HAP-1 (cell line): ENCODE measurements at regions not wholly inside any gene's neighbourhood (a gene's known extent, or its start where the extent isn't known, plus 50 kb on each side); places are given as distances from the start of the nearest gene placed in this dataset.
"Not testable (repeated sequence)": the region's sequence is repeated elsewhere in the genome, so short reads cannot be mapped to it uniquely, and the experiment has no call there.

Source experiments
- DNase-seq, 2 experiments: peaks; one replicate each; pipeline ENCODE4 v3.0.0-alpha.2; 2016 to 2020; ENCODE audit warnings: low spot score in 2 of 2
- H3K27me3 ChIP-seq: fragments of 250-450 bp; sonication (Bioruptor Pico); 2 replicates; pipeline ENCODE4 v1.5.1; 2020; ENCODE audit warnings: low read depth, mild to moderate bottlenecking, moderate library complexity
- H3K36me3 ChIP-seq: fragments of 250-450 bp; sonication (Bioruptor Pico); replicated peaks from 2 replicates; pipeline ENCODE4 v1.5.1; 2020; ENCODE audit warnings: mild to moderate bottlenecking
- H3K4me1 ChIP-seq: fragments of 250-450 bp; sonication (Bioruptor Pico); 2 replicates; pipeline ENCODE4 v1.5.1; 2020; ENCODE audit warnings: mild to moderate bottlenecking
- H3K4me3 ChIP-seq: fragments of 250-450 bp; sonication (Bioruptor Pico); 2 replicates; pipeline ENCODE4 v1.5.1; 2020; ENCODE audit warnings: mild to moderate bottlenecking, moderate library complexity
- H3K9me3 ChIP-seq: fragments of 250-450 bp; sonication (Bioruptor Pico); 2 replicates; pipeline ENCODE4 v1.5.1; 2020; ENCODE audit warnings: mild to moderate bottlenecking, moderate library complexity
- in situ Hi-C: fragments of 300-500 bp; cut with MboI; formaldehyde crosslinking; loops from 3 replicates; pipeline ENCODE4 v1.14.3; 2020; ENCODE audit warnings: low sequenced_read_pairs, inconsistent platforms, mixed read lengths

GRCh38 chr2:167353605-167354280, 465.5 kb downstream of the XIRP2 start:
- Histone ChIP-seq H3K36me3 (no peaks in the 10 kb centered on the region), H3K4me3 (no peak overlapping the region), H3K4me1 (no peaks in the 10 kb centered on the region), H3K27me3 (no peaks in the 10 kb centered on the region), H3K9me3 (no peaks in the 10 kb centered on the region)
- DNase-seq, result no peak
- in situ Hi-C loops, result no loop called here

- no peaks in the 10 kb centered on the region for H3K9me3 ChIP-seq
- no peaks in the 10 kb centered on the region for H3K4me1 ChIP-seq
- no peaks in the 10 kb centered on the region for H3K36me3 ChIP-seq
- no peak for DNase-seq
- in situ Hi-C loops, result no loop called here
- H3K4me3 ChIP-seq, result no peak overlapping the region
- no peaks in the 10 kb centered on the region for H3K27me3 ChIP-seq
Measured at GRCh38 chr2:167345559-167345958, 457.3 kb downstream of the XIRP2 start.

DNA sequence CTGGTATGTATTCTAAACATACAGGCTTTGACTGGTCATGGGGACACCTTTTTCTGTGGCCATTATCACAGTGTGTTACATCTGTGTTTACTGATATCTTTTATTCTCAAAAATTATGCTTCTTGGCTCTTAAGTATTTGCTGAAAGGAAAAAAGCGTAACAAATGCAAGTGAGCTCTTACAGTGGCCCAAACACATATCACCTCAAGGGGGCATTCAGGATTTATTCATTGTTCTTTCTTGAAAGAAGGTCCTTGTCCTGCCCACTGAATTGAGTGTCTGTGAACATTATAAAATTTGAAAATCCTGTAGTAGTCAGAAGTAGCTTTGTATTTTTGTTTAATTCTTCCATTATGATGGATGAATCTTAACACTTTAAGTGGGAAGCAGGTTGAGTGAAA, 454.5 kb downstream of the XIRP2 start:
- peaks cover 2% of the 10 kb centered on the region; the same call in 1 of the 2 replicates for H3K27me3 ChIP-seq
- DNase-seq, result peak in 1 of 2 experiments; percentile 34
- in situ Hi-C loops, result no loop called here
- no peaks in the 10 kb centered on the region for H3K4me1 ChIP-seq
- H3K9me3 ChIP-seq, result no peaks in the 10 kb centered on the region
- no peak overlapping the region for H3K4me3 ChIP-seq
- H3K36me3 ChIP-seq, result no peaks in the 10 kb centered on the region

- DNase-seq, result no peak
- Histone ChIP-seq H3K27me3 (peaks cover 2% of the 10 kb centered on the region; the same call in 1 of the 2 replicates), H3K4me1 (no peaks in the 10 kb centered on the region), H3K9me3 (no peaks in the 10 kb centered on the region), H3K36me3 (no peaks in the 10 kb centered on the region), H3K4me3 (no peak overlapping the region)
- in situ Hi-C loops, result no loop called here
Measured at GRCh38 chr2:167340322-167340721, 452.0 kb downstream of the XIRP2 start.

DNA sequence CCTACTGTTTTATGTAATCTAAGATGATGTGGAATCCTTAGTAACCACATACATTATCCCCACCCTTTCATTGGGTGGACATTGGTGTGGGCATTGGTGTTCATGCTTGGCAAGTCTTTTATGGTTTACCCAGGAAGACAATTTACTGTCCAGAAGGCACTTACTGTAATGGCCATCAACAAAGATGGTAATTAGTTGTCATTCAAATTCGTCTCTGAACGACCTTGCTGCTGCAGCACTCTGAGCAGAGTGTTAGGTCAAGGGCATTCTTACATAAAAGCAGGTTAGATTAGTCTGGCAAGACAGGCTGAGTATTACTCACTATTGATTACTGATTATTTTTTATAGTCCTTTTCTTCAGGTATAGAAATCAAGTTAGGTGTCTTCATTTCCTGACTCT, 447.9 kb downstream of the XIRP2 start:
- no peak overlapping the region for H3K4me3 ChIP-seq
- H3K4me1 ChIP-seq, result peaks cover 7% of the 10 kb centered on the region
- no peak for DNase-seq
- no peaks in the 10 kb centered on the region for H3K9me3 ChIP-seq
- H3K27me3 ChIP-seq, result peaks cover 2% of the 10 kb centered on the region; the same call in 1 of the 2 replicates
- in situ Hi-C loops, result no loop called here
- no peaks in the 10 kb centered on the region for H3K36me3 ChIP-seq

- Histone ChIP-seq H3K4me1 (peaks cover 7% of the 10 kb centered on the region), H3K27me3 (peaks cover 2% of the 10 kb centered on the region; the same call in 1 of the 2 replicates), H3K9me3 (no peaks in the 10 kb centered on the region), H3K36me3 (no peaks in the 10 kb centered on the region), H3K4me3 (no peak overlapping the region)
- no peak for DNase-seq
- in situ Hi-C loops, result no loop called here
Measured at GRCh38 chr2:167335541-167335992, 447.3 kb downstream of the XIRP2 start.

DNA sequence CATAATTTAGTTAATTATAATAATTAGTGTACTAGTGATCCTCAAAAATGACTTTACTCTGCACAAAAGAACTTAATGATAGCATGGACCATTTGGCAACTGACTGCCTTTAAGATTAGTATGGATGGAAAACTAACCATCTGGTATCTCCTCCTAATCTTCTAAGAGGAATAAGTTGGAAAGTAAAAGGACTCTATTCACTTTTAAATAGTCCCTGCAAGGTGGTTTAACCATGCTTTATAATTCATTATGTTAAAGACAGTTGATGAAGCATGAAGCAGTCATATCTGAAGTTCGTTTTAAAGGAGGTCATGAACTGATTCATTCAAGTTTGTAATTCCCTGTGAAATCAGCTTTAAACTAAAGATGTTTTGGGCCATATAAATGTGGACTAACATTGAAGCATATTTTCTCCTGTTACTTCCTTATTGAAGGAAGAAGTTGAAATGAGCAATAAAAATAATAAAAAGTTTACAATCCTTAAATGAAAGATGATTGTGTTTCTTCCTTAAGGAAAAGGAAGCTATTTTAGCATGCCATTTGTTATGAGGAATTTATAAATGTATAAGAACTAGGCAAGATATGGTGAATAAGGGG, 446.0 kb downstream of the XIRP2 start:
- H3K4me1 ChIP-seq, result peaks cover 7% of the 10 kb centered on the region
- H3K4me3 ChIP-seq, result no peak overlapping the region
- H3K27me3 ChIP-seq, result peaks cover 2% of the 10 kb centered on the region; the same call in 1 of the 2 replicates
- peak in 1 of 2 experiments; percentile 66 for DNase-seq
- in situ Hi-C loops, result no loop called here
- no peaks in the 10 kb centered on the region for H3K36me3 ChIP-seq
- H3K9me3 ChIP-seq, result no peaks in the 10 kb centered on the region

DNA sequence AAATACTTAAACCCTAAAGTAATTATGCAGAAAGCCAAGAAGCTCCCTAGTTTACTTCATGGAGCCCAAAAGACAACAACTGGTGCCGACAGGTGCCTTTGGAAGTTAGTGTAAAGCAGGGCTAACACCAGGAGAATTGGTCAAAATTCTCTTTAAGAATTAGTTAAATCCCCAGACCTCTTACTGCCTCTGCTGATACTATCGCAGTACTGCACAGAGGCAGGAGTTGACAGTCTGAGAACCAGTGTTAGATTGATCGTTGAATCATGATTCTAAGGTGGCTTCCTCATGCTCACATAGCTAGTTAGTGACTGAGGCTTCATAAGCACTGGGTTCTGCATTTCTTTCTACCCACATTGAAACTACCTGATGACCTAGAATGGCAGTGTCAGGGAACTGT, 445.0 kb downstream of the XIRP2 start:
- Histone ChIP-seq H3K4me1 (peaks cover 7% of the 10 kb centered on the region), H3K9me3 (no peaks in the 10 kb centered on the region), H3K27me3 (no peaks in the 10 kb centered on the region), H3K4me3 (no peak overlapping the region), H3K36me3 (no peaks in the 10 kb centered on the region)
- no peak for DNase-seq
- in situ Hi-C loops, result no loop called here

- H3K27me3 ChIP-seq, result no peaks in the 10 kb centered on the region
- H3K4me1 ChIP-seq, result peaks cover 7% of the 10 kb centered on the region
- no peak overlapping the region for H3K4me3 ChIP-seq
- in situ Hi-C loops, result no loop called here
- no peaks in the 10 kb centered on the region for H3K36me3 ChIP-seq
- H3K9me3 ChIP-seq, result no peaks in the 10 kb centered on the region
- DNase-seq, result no peak
Measured at GRCh38 chr2:167332358-167332757, 444.1 kb downstream of the XIRP2 start.

GRCh38 chr2:167331636-167332232, 443.5 kb downstream of the XIRP2 start:
- Histone ChIP-seq H3K36me3 (no peaks in the 10 kb centered on the region), H3K4me1 (peaks cover 7% of the 10 kb centered on the region), H3K4me3 (no peak overlapping the region), H3K9me3 (no peaks in the 10 kb centered on the region), H3K27me3 (no peaks in the 10 kb centered on the region)
- DNase-seq, result peak in 1 of 2 experiments; percentile 41
- in situ Hi-C loops, result no loop called here

DNA sequence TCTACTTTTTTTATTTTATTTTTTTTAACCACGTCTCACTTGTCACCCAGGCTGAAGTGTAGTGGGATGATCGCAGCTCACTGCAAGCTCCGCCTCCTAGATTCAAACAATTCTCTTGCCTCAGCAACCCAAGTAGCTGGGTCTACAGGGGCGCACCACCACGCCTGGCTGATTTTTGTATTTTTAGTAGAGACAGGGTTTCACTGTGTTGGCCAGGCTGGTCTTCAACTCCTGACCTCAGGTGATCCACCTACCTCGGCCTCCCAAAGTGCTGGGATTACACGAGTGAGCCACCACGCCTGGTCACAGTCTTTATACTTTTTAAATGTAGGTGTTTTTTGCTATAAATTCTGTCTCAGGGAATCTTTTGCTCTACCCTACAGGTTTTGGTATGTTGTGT, 440.5 kb downstream of the XIRP2 start:
- H3K27me3 ChIP-seq, H3K36me3 ChIP-seq, H3K4me3 ChIP-seq, in situ Hi-C loops, H3K9me3 ChIP-seq, H3K4me1 ChIP-seq, DNase-seq: not testable (repeated sequence)

- in situ Hi-C loops, result no loop called here
- Histone ChIP-seq H3K4me1 (no peaks in the 10 kb centered on the region), H3K9me3 (no peaks in the 10 kb centered on the region), H3K36me3 (no peaks in the 10 kb centered on the region), H3K27me3 (no peaks in the 10 kb centered on the region), H3K4me3 (no peak overlapping the region)
- DNase-seq, result no peak
Measured at GRCh38 chr2:167322795-167323194, 434.5 kb downstream of the XIRP2 start.

DNA sequence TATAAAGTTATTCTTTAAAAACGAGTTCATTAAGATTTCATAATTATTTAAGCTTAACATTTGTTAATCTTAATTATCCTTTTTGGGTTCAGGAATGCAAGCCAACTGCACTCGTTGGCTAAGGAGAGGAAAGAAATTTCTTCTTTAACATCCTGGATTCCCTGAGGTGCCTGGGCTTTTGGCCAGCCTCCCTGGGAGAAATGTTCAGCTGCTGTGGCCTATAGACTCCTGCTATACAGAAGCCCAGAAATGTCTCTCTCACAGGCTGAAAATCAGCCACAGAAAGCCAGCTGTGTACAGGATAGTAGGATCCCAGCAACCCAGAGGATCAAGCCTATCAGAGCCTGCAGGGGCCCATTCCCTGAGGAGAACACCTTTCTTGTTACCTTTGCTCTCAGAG, 430.3 kb downstream of the XIRP2 start:
- no peaks in the 10 kb centered on the region for H3K36me3 ChIP-seq
- no peaks in the 10 kb centered on the region for H3K4me1 ChIP-seq
- DNase-seq, result no peak
- no peaks in the 10 kb centered on the region for H3K9me3 ChIP-seq
- no peak overlapping the region for H3K4me3 ChIP-seq
- H3K27me3 ChIP-seq, result 0 out of 2 replicates have a peak, but pooled peaks cover 2% of the 10 kb centered on the region
- in situ Hi-C loops, result no loop called here

DNA sequence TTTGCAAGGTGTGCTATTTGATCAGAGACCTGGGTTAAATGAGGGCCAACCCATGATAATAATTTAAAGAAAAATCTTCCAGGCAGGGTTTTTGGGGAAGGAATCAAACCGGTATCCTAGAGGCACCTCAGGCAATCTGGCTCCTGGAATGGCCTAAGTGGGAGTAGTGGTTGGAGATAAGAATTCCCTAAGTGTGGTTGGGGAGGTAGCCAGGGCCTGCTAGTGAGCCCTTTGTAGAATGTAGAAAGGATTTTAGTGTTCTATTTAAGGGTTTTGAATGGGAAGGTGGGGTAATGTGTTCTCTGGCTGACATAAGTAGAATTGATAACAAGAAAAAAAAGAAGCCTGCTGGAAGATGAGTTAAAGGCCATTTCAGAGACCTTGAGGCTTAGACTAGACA, 422.2 kb downstream of the XIRP2 start:
- Histone ChIP-seq H3K36me3 (no peaks in the 10 kb centered on the region), H3K27me3 (0 out of 2 replicates have a peak, but pooled peaks cover 2% of the 10 kb centered on the region), H3K9me3 (no peaks in the 10 kb centered on the region), H3K4me1 (no peaks in the 10 kb centered on the region), H3K4me3 (no peak overlapping the region)
- no peak for DNase-seq
- in situ Hi-C loops, result no loop called here
